TTC549 (cell line): ENCODE measurements at regions not wholly inside any gene's neighbourhood (a gene's known extent, or its start where the extent isn't known, plus 50 kb on each side); places are given as distances from the start of the nearest gene placed in this dataset.

Experiments used
- FAIRE-seq: peaks from 2 replicates; lab custom pipeline; 2012; peaks lifted over from hg19 to GRCh38; lab: Jason Lieb, UNC

GRCh38 chr6:1482381-1483166 lies 93.2 kb downstream of the FOXF2 start:
- FAIRE-seq, result no peak

GRCh38 chr6:1485678-1486077 lies 96.3 kb downstream of the FOXF2 start:
- FAIRE-seq, result no peak

GRCh38 chr6:1486387-1486786 lies 97.0 kb downstream of the FOXF2 start:
- no peak for FAIRE-seq

- no peak for FAIRE-seq
Observed at GRCh38 chr6:1487239-1487638, 97.9 kb downstream of the FOXF2 start.

- no peak for FAIRE-seq
Observed at GRCh38 chr6:1491025-1491424, 101.6 kb downstream of the FOXF2 start.

- peak; percentile 17 for FAIRE-seq
Observed at GRCh38 chr6:1491591-1492319, 102.4 kb downstream of the FOXF2 start.

- FAIRE-seq, result no peak
Observed at GRCh38 chr6:1494671-1495070, 105.3 kb downstream of the FOXF2 start.

GRCh38 chr6:1495344-1495743 lies 106.0 kb downstream of the FOXF2 start:
- no peak for FAIRE-seq

GRCh38 chr6:1496092-1496491 lies 106.7 kb downstream of the FOXF2 start:
- no peak for FAIRE-seq

GRCh38 chr6:1496836-1497760 lies 107.7 kb downstream of the FOXF2 start:
- FAIRE-seq, result no peak

GRCh38 chr6:1497761-1498105 lies 108.4 kb downstream of the FOXF2 start:
- FAIRE-seq, result no peak

- no peak for FAIRE-seq
Observed at GRCh38 chr6:1498491-1499113, 109.2 kb downstream of the FOXF2 start.

GRCh38 chr6:1499777-1500176 lies 109.9 kb upstream of the FOXC1 start:
- FAIRE-seq, result no peak

- no peak for FAIRE-seq
Observed at GRCh38 chr6:1500913-1501312, 108.8 kb upstream of the FOXC1 start.

GRCh38 chr6:1502041-1502440 lies 107.7 kb upstream of the FOXC1 start:
- no peak for FAIRE-seq

- FAIRE-seq, result no peak
Observed at GRCh38 chr6:1503811-1504210, 105.9 kb upstream of the FOXC1 start.

GRCh38 chr6:1504465-1504864 lies 105.2 kb upstream of the FOXC1 start:
- no peak for FAIRE-seq

- no peak for FAIRE-seq
Observed at GRCh38 chr6:1507251-1507650, 102.5 kb upstream of the FOXC1 start.

- no peak for FAIRE-seq
Observed at GRCh38 chr6:1509241-1509640, 100.5 kb upstream of the FOXC1 start.

GRCh38 chr6:1510239-1510638 lies 99.5 kb upstream of the FOXC1 start:
- no peak for FAIRE-seq

GRCh38 chr6:1513215-1513780 lies 96.4 kb upstream of the FOXC1 start:
- no peak for FAIRE-seq

GRCh38 chr6:1514078-1514477 lies 95.6 kb upstream of the FOXC1 start:
- no peak for FAIRE-seq
